ENCODE measurements at regions not wholly inside any gene's neighbourhood (a gene's known extent, or its start where the extent isn't known, plus 50 kb on each side); places are given as distances from the start of the nearest gene placed in this dataset.

GRCh38 chr4:31040106-31040505 is 319.9 kb downstream of the PCDH7 start:
- no peaks in the 10 kb centered on the region for H3K4me1 ChIP-seq (ENCODE audit: insufficient read depth, low read length, poor library complexity, severe bottlenecking)
- H4K20me1 ChIP-seq (ENCODE audit: insufficient read depth, low read length, poor library complexity, severe bottlenecking) = no peaks in the 10 kb centered on the region
- H3F3A ChIP-seq (ENCODE audit: low read depth) = no peaks in the 10 kb centered on the region
- H3K79me2 ChIP-seq (ENCODE audit: insufficient read depth, low read length) = no peaks in the 10 kb centered on the region
- no peak overlapping the region for H3K4me3 ChIP-seq (ENCODE audit: low read length, poor library complexity, severe bottlenecking)
- no peaks in the 10 kb centered on the region for H3K9me3 ChIP-seq (ENCODE audit: insufficient read depth, low read depth, low read length)
- H3K36me3 ChIP-seq (ENCODE audit: insufficient read depth, low read length) = no peaks in the 10 kb centered on the region
- no peak overlapping the region for H3K4me2 ChIP-seq (ENCODE audit: low read depth, low read length, poor library complexity, severe bottlenecking)
- no peaks in the 10 kb centered on the region for H3K9me2 ChIP-seq (replicated peaks; ENCODE audit: low read depth, low read length)
- TF ChIP-seq EZH2phosphoT487 (IDR thresholded peaks at IDR 0.05; ENCODE audit: borderline replicate concordance) (no peak), CTCF (conservative IDR thresholded peaks at IDR 0.05; ENCODE audit: low read length) (no peak)
- no peak overlapping the region for H2AFZ ChIP-seq (ENCODE audit: low read length)
- no peaks in the 10 kb centered on the region for H3K27me3 ChIP-seq (ENCODE audit: insufficient read depth, low read length, poor library complexity, severe bottlenecking)
- H3K9ac ChIP-seq (ENCODE audit: low read depth, low read length, poor library complexity, severe bottlenecking) = no peak overlapping the region

- no peaks in the 10 kb centered on the region for H3K27me3 ChIP-seq (ENCODE audit: insufficient read depth, low read length, poor library complexity, severe bottlenecking)
- H3K79me2 ChIP-seq (ENCODE audit: insufficient read depth, low read length) = no peaks in the 10 kb centered on the region
- no peak overlapping the region for H3K4me3 ChIP-seq (ENCODE audit: low read length, poor library complexity, severe bottlenecking)
- no peaks in the 10 kb centered on the region for H3F3A ChIP-seq (ENCODE audit: low read depth)
- H3K9me2 ChIP-seq (replicated peaks; ENCODE audit: low read depth, low read length) = no peaks in the 10 kb centered on the region
- no peaks in the 10 kb centered on the region for H3K4me1 ChIP-seq (ENCODE audit: insufficient read depth, low read length, poor library complexity, severe bottlenecking)
- no peak for TF ChIP-seq CTCF (conservative IDR thresholded peaks at IDR 0.05; ENCODE audit: low read length)
- TF ChIP-seq EZH2phosphoT487 (IDR thresholded peaks at IDR 0.05; ENCODE audit: borderline replicate concordance) = no peak
- no peaks in the 10 kb centered on the region for H3K9me3 ChIP-seq (ENCODE audit: insufficient read depth, low read depth, low read length)
- H3K36me3 ChIP-seq (ENCODE audit: insufficient read depth, low read length) = no peaks in the 10 kb centered on the region
- no peak overlapping the region for H2AFZ ChIP-seq (ENCODE audit: low read length)
- H3K4me2 ChIP-seq (ENCODE audit: low read depth, low read length, poor library complexity, severe bottlenecking) = no peak overlapping the region
- H4K20me1 ChIP-seq (ENCODE audit: insufficient read depth, low read length, poor library complexity, severe bottlenecking) = no peaks in the 10 kb centered on the region
- no peak overlapping the region for H3K9ac ChIP-seq (ENCODE audit: low read depth, low read length, poor library complexity, severe bottlenecking)
Measured at GRCh38 chr4:31041385-31041784, 321.2 kb downstream of the PCDH7 start.

- H3K36me3 ChIP-seq (ENCODE audit: insufficient read depth, low read length) = no peaks in the 10 kb centered on the region
- H2AFZ ChIP-seq (ENCODE audit: low read length) = no peak overlapping the region
- no peak overlapping the region for H3K4me2 ChIP-seq (ENCODE audit: low read depth, low read length, poor library complexity, severe bottlenecking)
- no peaks in the 10 kb centered on the region for H3K9me3 ChIP-seq (ENCODE audit: insufficient read depth, low read depth, low read length)
- no peak overlapping the region for H3K4me3 ChIP-seq (ENCODE audit: low read length, poor library complexity, severe bottlenecking)
- no peak overlapping the region for H3K9ac ChIP-seq (ENCODE audit: low read depth, low read length, poor library complexity, severe bottlenecking)
- H3K79me2 ChIP-seq (ENCODE audit: insufficient read depth, low read length) = no peaks in the 10 kb centered on the region
- no peaks in the 10 kb centered on the region for H3F3A ChIP-seq (ENCODE audit: low read depth)
- H3K4me1 ChIP-seq (ENCODE audit: insufficient read depth, low read length, poor library complexity, severe bottlenecking) = no peaks in the 10 kb centered on the region
- no peak for TF ChIP-seq EZH2phosphoT487 (IDR thresholded peaks at IDR 0.05; ENCODE audit: borderline replicate concordance)
- TF ChIP-seq CTCF (conservative IDR thresholded peaks at IDR 0.05; ENCODE audit: low read length) = no peak
- no peaks in the 10 kb centered on the region for H3K9me2 ChIP-seq (replicated peaks; ENCODE audit: low read depth, low read length)
- H3K27me3 ChIP-seq (ENCODE audit: insufficient read depth, low read length, poor library complexity, severe bottlenecking) = no peaks in the 10 kb centered on the region
- H4K20me1 ChIP-seq (ENCODE audit: insufficient read depth, low read length, poor library complexity, severe bottlenecking) = no peaks in the 10 kb centered on the region
Measured at GRCh38 chr4:31041853-31042252, 321.7 kb downstream of the PCDH7 start.

All from Loucy (cell line).